ENCODE measurements at regions not wholly inside any gene's neighbourhood (a gene's known extent, or its start where the extent isn't known, plus 50 kb on each side); places are given as distances from the start of the nearest gene placed in this dataset.

DNA sequence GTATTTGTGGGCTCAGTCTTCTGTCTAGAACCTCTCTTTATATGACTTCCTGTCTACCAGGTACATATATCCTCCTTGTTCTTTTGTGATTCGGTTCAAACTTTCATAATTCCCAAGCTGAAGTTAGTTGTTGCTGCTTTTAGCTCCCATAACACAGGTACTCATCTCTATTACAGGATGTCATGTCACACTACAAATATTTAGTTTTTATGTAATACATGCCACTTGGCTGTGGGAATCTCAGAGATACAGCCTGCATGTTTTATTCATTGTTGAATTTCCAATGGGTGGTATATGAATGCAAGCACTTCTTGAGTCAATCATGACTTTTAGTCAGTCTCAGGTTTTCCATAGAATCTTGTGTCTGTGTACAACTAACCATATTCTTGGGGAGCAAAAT, 122.7 kb downstream of the SINHCAF start:
- ATAC-seq (no peak), DNase-seq (ENCODE audit: low spot score) (no peak)
- Histone ChIP-seq H3K79me2 (replicated peaks; ENCODE audit: insufficient read depth) (no peaks in the 10 kb centered on the region), H3K9me2 (ENCODE audit: insufficient read depth) (no peaks in the 10 kb centered on the region), H3K36me3 (ENCODE audit: insufficient read depth) (no peaks in the 10 kb centered on the region), H3F3A (replicated peaks; ENCODE audit: low read depth) (no peaks in the 10 kb centered on the region), H3K27ac (ENCODE audit: low read depth) (no peak overlapping the region), H3K4me1 (ENCODE audit: insufficient read depth) (peaks cover 36% of the 10 kb centered on the region), H2AFZ (no peak overlapping the region; the same call in 1 of the 2 replicates), H3K4me3 (no peak overlapping the region), H3K4me2 (no peak overlapping the region), H4K20me1 (replicated peaks; ENCODE audit: insufficient read depth) (no peaks in the 10 kb centered on the region), H3K27me3 (ENCODE audit: insufficient read depth) (no peaks in the 10 kb centered on the region)
- H3K9me3 Mint-ChIP-seq = no peaks in the 10 kb centered on the region
- no peaks in the 10 kb centered on the region for H3K36me3 Mint-ChIP-seq (ENCODE audit: low read depth)
- TF ChIP-seq ZNF331 (CRISPR knock-in tag; IDR thresholded peaks at IDR 0.05; ENCODE audit: low read depth) (no peak), JUNB (IDR thresholded peaks at IDR 0.05; ENCODE audit: unreplicated experiment) (no peak), ZNF114 (CRISPR knock-in tag; IDR thresholded peaks at IDR 0.05) (no peak), STAT1 (IDR thresholded peaks at IDR 0.05; ENCODE audit: unreplicated experiment) (no peak), POLR2AphosphoS5 (IDR thresholded peaks at IDR 0.05; ENCODE audit: low read depth) (no peak), CREB1 (CRISPR knock-in tag; IDR thresholded peaks at IDR 0.05; ENCODE audit: low read depth) (no peak)
- TF ChIP-seq, protein P1, sequence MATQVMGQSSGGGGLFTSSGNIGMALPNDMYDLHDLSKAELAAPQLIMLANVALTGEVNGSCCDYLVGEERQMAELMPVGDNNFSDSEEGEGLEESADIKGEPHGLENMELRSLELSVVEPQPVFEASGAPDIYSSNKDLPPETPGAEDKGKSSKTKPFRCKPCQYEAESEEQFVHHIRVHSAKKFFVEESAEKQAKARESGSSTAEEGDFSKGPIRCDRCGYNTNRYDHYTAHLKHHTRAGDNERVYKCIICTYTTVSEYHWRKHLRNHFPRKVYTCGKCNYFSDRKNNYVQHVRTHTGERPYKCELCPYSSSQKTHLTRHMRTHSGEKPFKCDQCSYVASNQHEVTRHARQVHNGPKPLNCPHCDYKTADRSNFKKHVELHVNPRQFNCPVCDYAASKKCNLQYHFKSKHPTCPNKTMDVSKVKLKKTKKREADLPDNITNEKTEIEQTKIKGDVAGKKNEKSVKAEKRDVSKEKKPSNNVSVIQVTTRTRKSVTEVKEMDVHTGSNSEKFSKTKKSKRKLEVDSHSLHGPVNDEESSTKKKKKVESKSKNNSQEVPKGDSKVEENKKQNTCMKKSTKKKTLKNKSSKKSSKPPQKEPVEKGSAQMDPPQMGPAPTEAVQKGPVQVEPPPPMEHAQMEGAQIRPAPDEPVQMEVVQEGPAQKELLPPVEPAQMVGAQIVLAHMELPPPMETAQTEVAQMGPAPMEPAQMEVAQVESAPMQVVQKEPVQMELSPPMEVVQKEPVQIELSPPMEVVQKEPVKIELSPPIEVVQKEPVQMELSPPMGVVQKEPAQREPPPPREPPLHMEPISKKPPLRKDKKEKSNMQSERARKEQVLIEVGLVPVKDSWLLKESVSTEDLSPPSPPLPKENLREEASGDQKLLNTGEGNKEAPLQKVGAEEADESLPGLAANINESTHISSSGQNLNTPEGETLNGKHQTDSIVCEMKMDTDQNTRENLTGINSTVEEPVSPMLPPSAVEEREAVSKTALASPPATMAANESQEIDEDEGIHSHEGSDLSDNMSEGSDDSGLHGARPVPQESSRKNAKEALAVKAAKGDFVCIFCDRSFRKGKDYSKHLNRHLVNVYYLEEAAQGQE (IDR thresholded peaks at IDR 0.05; ENCODE audit: unreplicated experiment) = no peak
- TF ChIP-seq, protein P2, sequence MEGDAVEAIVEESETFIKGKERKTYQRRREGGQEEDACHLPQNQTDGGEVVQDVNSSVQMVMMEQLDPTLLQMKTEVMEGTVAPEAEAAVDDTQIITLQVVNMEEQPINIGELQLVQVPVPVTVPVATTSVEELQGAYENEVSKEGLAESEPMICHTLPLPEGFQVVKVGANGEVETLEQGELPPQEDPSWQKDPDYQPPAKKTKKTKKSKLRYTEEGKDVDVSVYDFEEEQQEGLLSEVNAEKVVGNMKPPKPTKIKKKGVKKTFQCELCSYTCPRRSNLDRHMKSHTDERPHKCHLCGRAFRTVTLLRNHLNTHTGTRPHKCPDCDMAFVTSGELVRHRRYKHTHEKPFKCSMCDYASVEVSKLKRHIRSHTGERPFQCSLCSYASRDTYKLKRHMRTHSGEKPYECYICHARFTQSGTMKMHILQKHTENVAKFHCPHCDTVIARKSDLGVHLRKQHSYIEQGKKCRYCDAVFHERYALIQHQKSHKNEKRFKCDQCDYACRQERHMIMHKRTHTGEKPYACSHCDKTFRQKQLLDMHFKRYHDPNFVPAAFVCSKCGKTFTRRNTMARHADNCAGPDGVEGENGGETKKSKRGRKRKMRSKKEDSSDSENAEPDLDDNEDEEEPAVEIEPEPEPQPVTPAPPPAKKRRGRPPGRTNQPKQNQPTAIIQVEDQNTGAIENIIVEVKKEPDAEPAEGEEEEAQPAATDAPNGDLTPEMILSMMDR (conservative IDR thresholded peaks at IDR 0.05; ENCODE audit: low read depth in 2 of 2) = no peak
- TF ChIP-seq, protein P3, sequence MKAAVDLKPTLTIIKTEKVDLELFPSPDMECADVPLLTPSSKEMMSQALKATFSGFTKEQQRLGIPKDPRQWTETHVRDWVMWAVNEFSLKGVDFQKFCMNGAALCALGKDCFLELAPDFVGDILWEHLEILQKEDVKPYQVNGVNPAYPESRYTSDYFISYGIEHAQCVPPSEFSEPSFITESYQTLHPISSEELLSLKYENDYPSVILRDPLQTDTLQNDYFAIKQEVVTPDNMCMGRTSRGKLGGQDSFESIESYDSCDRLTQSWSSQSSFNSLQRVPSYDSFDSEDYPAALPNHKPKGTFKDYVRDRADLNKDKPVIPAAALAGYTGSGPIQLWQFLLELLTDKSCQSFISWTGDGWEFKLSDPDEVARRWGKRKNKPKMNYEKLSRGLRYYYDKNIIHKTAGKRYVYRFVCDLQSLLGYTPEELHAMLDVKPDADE (IDR thresholded peaks at IDR 0.05) = no peak
- H3K27me3 Mint-ChIP-seq (ENCODE audit: insufficient read depth, low read depth, poor library complexity) = no peaks in the 10 kb centered on the region
- peaks cover 38% of the 10 kb centered on the region for H3K4me1 Mint-ChIP-seq
- no peak overlapping the region for H3K4me3 Mint-ChIP-seq
- no peak overlapping the region for H3K27ac Mint-ChIP-seq

DNA sequence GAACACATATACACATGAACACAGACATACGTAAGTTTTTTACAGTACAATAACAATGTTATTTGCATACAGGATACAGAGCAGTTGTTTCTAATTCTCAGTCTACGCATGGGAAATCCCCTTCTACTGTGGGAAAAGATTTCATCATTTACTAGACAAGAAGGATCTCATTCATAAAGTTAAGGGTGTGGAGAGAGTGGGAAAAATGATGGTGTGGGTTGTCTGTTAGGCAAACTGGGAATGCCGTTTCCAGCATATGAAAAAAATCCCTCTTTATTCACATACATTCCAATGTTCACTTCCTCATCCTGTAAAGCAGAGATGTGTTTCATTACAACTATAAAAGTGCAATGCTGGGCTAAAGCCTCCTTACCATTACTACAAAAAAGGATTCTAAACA, 120.9 kb downstream of the SINHCAF start:
- peaks cover 36% of the 10 kb centered on the region for H3K4me1 ChIP-seq (ENCODE audit: insufficient read depth)
- no peak for DNase-seq (ENCODE audit: low spot score)
- 0 out of 2 replicates have a peak, but pooled peaks cover 4% of the 10 kb centered on the region for H3K9me2 ChIP-seq (ENCODE audit: insufficient read depth)
- Mint-ChIP-seq H3K4me1 (peaks cover 38% of the 10 kb centered on the region), H3K27ac (peak overlapping the region; percentile 51), H3K27me3 (ENCODE audit: insufficient read depth, low read depth, poor library complexity) (no peaks in the 10 kb centered on the region), H3K36me3 (ENCODE audit: low read depth) (no peaks in the 10 kb centered on the region), H3K9me3 (no peaks in the 10 kb centered on the region), H3K4me3 (no peak overlapping the region)
- no peaks in the 10 kb centered on the region for H4K20me1 ChIP-seq (replicated peaks; ENCODE audit: insufficient read depth)
- H3K27me3 ChIP-seq (ENCODE audit: insufficient read depth) = no peaks in the 10 kb centered on the region
- peak overlapping the region; percentile 17; the same call in 1 of the 2 replicates for H3K4me2 ChIP-seq
- no peaks in the 10 kb centered on the region for H3F3A ChIP-seq (replicated peaks; ENCODE audit: low read depth)
- ATAC-seq = no peak
- no peaks in the 10 kb centered on the region for H3K79me2 ChIP-seq (replicated peaks; ENCODE audit: insufficient read depth)
- no peak overlapping the region for H3K4me3 ChIP-seq
- no peak overlapping the region for H2AFZ ChIP-seq
- no peak overlapping the region for H3K27ac ChIP-seq (ENCODE audit: low read depth)
- no peaks in the 10 kb centered on the region for H3K36me3 ChIP-seq (ENCODE audit: insufficient read depth)
- no peak for TF ChIP-seq STAT1 (IDR thresholded peaks at IDR 0.05; ENCODE audit: unreplicated experiment)
- TF ChIP-seq, protein P1 (IDR thresholded peaks at IDR 0.05; ENCODE audit: unreplicated experiment) = no peak

Measured in GM23338 (cell line).